ENCODE measurements at regions not wholly inside any gene's neighbourhood (a gene's known extent, or its start where the extent isn't known, plus 50 kb on each side); places are given as distances from the start of the nearest gene placed in this dataset.
A peak's percentile ranks its signal among the peaks of the same experiment; 100 is the strongest.

DNA sequence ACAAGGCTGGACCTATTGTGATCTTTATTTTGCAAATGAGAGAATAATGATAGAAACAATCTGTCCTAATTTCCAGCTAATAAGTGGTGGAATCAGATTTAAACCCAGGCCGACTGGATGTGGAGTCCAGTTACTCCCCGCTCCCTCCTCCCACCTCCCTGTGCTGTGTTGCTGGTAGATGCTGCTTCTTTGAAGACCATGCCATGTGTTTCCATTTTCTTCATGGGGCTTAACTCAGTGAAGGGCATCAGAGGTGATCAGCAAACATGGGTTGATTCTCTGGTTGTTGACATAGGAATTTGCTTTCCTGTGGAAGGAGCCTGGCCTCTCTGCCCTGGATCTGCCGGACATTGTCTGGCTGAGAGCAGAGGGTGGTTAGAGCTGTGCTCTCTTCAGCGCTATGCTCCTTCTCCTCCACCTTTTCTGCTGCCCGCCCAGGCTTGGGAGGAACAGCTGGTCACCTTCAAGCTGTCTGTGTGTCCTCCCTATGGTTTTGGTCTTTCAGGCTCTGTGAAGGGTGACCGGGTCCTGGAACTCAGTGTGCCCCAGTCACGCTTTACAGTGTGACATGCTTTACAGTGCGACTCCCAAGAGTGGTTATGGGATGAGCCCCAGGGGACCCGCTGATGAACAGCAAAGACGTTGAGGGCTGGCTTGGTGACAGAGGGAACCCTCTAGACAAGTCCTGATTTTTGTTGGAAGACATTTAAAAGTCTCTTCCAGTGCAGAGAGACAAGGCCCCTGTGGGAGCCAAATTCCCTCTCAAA is 68.4 kb upstream of the RPS23 start:
- no peak for DNase-seq (ENCODE audit: low spot score in 2 of 2)
- no peaks in the 10 kb centered on the region for H3K9me3 ChIP-seq
- 65 to 66% methylated on average over 10 of the region's 10 CpGs for WGBS, 2 donors

DNA sequence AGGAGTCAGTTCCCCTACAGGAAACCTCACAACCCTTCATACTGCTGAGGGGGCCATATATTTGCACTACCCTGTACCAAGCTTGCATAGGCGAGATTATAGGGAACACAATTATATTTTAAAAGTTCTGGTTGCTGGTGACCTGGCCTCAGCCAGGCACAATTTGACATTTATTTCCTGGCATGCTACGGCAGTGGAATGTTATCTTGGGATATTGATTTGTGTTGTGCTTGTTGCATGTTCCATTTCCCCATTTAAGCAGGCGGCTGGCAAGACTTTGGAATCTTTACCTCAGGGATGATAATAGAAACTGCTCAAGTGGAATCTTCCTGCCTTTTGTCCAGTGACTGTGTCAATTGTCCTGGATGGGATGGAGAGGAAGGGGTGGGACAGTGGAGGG is 67.0 kb upstream of the RPS23 start:
- WGBS, 2 donors = 92 to 94% methylated on average over 3 of the region's 3 CpGs

More for the DNA sequence above, 68.4 kb upstream of the RPS23 start:
- peak overlapping the region; percentile 58 to 86 (median 71) for H3K27ac ChIP-seq
- TF ChIP-seq, protein P1, sequence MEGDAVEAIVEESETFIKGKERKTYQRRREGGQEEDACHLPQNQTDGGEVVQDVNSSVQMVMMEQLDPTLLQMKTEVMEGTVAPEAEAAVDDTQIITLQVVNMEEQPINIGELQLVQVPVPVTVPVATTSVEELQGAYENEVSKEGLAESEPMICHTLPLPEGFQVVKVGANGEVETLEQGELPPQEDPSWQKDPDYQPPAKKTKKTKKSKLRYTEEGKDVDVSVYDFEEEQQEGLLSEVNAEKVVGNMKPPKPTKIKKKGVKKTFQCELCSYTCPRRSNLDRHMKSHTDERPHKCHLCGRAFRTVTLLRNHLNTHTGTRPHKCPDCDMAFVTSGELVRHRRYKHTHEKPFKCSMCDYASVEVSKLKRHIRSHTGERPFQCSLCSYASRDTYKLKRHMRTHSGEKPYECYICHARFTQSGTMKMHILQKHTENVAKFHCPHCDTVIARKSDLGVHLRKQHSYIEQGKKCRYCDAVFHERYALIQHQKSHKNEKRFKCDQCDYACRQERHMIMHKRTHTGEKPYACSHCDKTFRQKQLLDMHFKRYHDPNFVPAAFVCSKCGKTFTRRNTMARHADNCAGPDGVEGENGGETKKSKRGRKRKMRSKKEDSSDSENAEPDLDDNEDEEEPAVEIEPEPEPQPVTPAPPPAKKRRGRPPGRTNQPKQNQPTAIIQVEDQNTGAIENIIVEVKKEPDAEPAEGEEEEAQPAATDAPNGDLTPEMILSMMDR (IDR thresholded peaks at IDR 0.05) = no peak
- TF ChIP-seq EP300 (IDR thresholded peaks at IDR 0.05) (no peak), POLR2A (IDR thresholded peaks at IDR 0.05) (no peak)
- H3K4me1 ChIP-seq = peaks cover 0 to 47% (median 13%) of the 10 kb centered on the region in 4 donors
- no peaks in the 10 kb centered on the region for H3K27me3 ChIP-seq
- no peak overlapping the region for H3K4me3 ChIP-seq
- no peaks in the 10 kb centered on the region for H3K36me3 ChIP-seq

DNA sequence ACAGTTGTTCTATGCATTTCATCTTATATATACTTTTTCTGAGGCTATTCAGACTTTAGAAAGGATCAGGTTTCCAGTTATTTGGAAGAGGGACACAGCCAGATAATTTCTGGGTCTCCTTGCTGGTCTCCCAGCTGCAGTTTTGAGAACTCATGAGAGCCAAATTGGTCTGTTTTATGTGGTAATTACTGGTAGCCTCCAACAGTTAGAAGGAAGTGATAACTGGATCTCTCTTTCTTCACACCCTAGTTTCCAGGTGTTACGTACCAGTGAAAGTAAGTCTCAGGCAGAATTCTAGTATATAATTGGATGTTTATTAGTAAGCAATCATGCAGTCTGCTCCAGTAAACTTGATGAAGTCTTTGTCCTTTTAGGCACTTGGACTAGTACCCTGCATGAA is 63.2 kb upstream of the RPS23 start:
- TF ChIP-seq EP300 (IDR thresholded peaks at IDR 0.05) = no peak
- TF ChIP-seq POLR2A (IDR thresholded peaks at IDR 0.05) = no peak
- TF ChIP-seq, protein P1 (IDR thresholded peaks at IDR 0.05) = no peak
- H3K36me3 ChIP-seq = no peaks in the 10 kb centered on the region
- WGBS, 2 donors = 86 to 90% methylated on average over 1 of the region's 1 CpG
- no peak overlapping the region for H3K4me3 ChIP-seq
- peaks cover 0 to 4% (median under 1%) of the 10 kb centered on the region in 4 donors for H3K4me1 ChIP-seq
- DNase-seq (ENCODE audit: low spot score in 2 of 2) = no peak
- no peaks in the 10 kb centered on the region for H3K27me3 ChIP-seq
- H3K27ac ChIP-seq = no peak overlapping the region
- H3K9me3 ChIP-seq = no peaks in the 10 kb centered on the region

More for the DNA sequence above, 67.0 kb upstream of the RPS23 start:
- Histone ChIP-seq H3K27ac (no peak overlapping the region), H3K9me3 (no peaks in the 10 kb centered on the region), H3K36me3 (no peaks in the 10 kb centered on the region), H3K4me3 (no peak overlapping the region), H3K4me1 (peaks cover 0 to 39% (median 13%) of the 10 kb centered on the region in 4 donors), H3K27me3 (no peaks in the 10 kb centered on the region)
- TF ChIP-seq, protein P1 (IDR thresholded peaks at IDR 0.05) = no peak
- no peak for TF ChIP-seq POLR2A (IDR thresholded peaks at IDR 0.05)
- TF ChIP-seq EP300 (IDR thresholded peaks at IDR 0.05) = no peak
- no peak for DNase-seq (ENCODE audit: low spot score in 2 of 2)

DNA sequence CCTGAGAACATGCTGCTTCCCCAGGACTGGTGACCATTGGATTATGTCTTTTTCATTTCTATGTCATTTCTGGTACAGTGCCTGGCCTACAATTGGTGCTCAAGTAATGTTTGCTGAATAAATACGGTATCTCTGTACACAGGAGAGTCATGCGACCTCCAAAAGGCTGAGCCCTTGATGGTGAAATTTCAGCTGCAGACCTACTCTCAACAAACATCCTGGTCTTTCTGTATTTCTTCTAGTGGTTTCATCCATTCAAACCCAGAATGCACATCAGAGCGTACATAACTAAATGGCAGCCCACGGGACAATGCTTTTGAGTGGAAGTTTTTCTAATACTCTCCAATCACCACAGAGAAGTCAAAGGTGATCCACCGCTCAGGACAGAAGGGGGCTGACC is 62.6 kb upstream of the RPS23 start:
- no peaks in the 10 kb centered on the region for H3K27me3 ChIP-seq
- H3K36me3 ChIP-seq = no peaks in the 10 kb centered on the region
- peaks cover 0 to 8% (median 2%) of the 10 kb centered on the region in 4 donors for H3K4me1 ChIP-seq
- no peak for DNase-seq (ENCODE audit: low spot score in 2 of 2)
- 91 to 93% methylated on average over 5 of the region's 5 CpGs for WGBS, 2 donors
- no peak overlapping the region for H3K4me3 ChIP-seq
- TF ChIP-seq, protein P1 (IDR thresholded peaks at IDR 0.05) = no peak
- no peak for TF ChIP-seq EP300 (IDR thresholded peaks at IDR 0.05)
- no peak for TF ChIP-seq POLR2A (IDR thresholded peaks at IDR 0.05)
- H3K27ac ChIP-seq = no peak overlapping the region
- H3K9me3 ChIP-seq = no peaks in the 10 kb centered on the region

DNA sequence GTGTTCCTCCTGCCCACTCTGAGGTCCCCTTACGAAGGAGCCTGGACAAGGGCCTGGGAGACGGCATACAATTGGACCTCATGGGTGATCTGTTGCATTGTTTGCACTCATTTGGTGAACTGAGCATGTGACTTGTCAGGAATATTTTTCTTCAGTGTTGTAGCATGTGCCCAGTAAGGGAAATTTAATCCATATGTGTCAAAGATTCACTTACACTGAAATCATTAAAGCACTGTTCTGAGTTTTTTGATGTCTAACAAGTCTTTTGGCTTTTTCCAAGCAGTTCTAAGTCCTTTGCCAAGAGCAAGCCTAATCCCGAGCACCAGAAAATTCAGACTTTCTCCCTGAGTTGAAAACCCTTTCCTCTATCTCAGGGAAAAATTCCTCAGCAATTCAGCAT is 61.6 kb upstream of the RPS23 start:
- Histone ChIP-seq H3K4me1 (peaks cover 0 to 12% (median 2%) of the 10 kb centered on the region in 4 donors), H3K9me3 (no peaks in the 10 kb centered on the region), H3K4me3 (no peak overlapping the region), H3K27me3 (no peaks in the 10 kb centered on the region), H3K27ac (no peak overlapping the region), H3K36me3 (no peaks in the 10 kb centered on the region)
- no peak for DNase-seq (ENCODE audit: low spot score in 2 of 2)
- WGBS, 2 donors = 81% methylated on average over 3 of the region's 3 CpGs
- no peak for TF ChIP-seq EP300 (IDR thresholded peaks at IDR 0.05)
- TF ChIP-seq POLR2A (IDR thresholded peaks at IDR 0.05) = no peak
- TF ChIP-seq, protein P1 (IDR thresholded peaks at IDR 0.05) = no peak

All from tibial nerve (tissue), 4 donors.